Stimulated activated CD4-positive, alpha-beta T cell treated with anti-CD3 and anti-CD28 coated beads, Interleukin-1b, Interleukin-23, amount 100 ng/mL, for 4 hours (primary cell): ENCODE measurements at regions not wholly inside any gene's neighbourhood (a gene's known extent, or its start where the extent isn't known, plus 50 kb on each side); places are given as distances from the start of the nearest gene placed in this dataset.

Experiments
- DNase-seq, 2 donors: peaks; one replicate each; pipeline ENCODE4 v3.0.0-alpha.2; 2020; ENCODE audit warnings: low read depth in 2 of 2

DNA sequence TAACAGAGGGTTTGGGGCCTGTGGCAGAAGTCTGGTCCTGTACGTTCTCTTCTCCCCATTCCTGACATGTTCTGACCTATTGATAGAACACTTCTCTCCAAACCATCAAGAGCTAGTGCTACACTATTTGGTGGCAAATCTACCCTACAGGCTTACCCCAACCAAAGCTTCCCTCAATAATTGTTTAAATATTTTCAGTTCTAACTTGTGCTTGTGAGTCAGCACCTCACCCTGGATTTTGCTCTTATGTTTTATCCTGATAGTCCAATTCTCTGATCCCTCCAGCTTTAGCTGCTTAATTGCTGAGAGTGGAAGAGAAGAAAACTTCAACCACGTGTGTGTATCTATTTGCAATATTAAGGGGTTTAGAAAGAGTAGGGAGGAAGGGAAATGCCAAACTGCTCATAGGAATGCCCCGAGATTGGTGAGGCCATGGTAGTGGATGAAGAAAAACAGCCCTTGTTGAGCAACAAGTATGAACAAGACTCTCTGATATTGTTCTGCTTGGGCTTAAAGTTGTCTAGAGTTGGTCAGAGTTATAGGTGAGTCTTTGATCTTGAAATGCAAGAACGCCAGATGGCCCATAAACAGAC is 67.8 kb upstream of the PARD3B start:
- DNase-seq: no peak

DNA sequence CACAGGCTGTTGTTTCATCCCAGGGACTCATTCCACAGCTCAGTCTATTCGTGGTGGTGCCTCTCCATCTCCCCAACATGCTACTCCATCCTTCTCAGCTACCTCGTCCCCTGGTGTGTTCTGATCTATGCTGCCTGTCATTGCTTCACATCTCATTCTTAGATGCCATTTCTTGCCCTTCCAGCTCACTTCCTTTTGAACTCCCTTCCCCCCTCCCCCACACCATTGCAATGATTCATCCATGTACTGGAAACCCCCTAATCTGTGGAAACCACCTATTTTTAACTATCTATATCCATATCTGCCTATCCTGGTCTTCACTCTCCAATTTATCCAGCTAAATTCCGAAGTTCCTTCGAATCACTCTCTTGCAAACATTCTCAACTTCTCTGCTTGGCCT is 65.7 kb upstream of the PARD3B start:
- DNase-seq: no peak

DNA sequence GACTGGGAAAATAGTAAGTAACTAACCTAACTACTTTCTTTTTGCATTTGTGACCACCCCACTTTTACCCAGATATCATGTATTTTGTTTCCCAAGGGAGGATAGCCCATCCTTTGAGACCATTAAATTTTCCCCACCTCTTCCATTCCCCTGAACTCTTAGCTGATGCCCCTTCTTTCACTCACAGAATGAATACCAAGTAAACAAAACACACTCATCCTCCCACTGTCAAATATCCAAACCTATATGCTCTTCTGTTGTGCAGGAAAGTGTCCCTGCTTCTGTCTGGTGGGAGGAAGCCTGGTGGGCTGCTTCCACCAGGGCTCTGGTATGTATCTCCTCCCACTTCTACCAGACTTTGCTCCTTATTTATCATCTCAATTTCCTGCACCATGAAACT is 64.6 kb upstream of the PARD3B start:
- DNase-seq: no peak

DNA sequence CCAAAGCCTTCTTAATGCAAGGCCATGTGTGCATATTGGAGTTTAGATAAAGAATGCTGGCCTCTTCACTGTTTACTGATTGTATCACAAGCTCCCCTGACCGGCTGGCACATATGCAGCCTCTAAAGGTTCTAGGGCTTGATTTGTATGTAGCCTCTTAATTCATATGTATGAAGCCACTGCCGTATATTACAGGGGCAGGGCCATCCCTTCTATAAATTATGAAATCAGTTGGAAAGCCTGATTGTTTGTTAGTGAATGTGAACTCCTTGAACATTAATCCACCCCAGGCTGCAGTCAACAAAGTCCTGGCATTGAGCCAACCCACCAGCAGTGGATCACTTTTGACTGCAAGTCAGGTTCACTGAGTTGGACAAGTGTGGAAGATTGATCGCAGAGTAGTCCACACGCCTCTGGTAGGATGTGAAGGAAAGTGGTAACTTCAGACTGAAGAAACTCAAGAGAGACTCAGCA is 61.6 kb upstream of the PARD3B start:
- DNase-seq: no peak

DNA sequence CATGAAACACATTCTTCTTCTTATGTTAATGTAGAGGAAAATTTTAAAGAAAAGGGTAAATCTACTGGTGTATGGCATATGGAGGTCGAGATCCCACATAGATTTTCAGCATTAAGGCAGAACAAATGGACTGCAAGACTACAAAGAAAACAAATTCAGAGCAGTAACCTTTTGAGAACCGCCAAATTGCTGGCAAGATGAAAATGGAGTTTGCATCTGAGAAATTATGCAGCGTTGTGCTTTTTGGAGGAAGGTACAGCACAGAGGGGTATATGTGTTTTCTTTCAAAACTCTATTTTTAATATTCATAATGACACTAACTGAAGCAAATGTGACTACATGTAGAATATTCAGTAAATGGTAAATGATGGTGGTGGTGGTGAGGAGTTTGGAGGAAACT is 59.0 kb upstream of the PARD3B start:
- DNase-seq: no peak

DNA sequence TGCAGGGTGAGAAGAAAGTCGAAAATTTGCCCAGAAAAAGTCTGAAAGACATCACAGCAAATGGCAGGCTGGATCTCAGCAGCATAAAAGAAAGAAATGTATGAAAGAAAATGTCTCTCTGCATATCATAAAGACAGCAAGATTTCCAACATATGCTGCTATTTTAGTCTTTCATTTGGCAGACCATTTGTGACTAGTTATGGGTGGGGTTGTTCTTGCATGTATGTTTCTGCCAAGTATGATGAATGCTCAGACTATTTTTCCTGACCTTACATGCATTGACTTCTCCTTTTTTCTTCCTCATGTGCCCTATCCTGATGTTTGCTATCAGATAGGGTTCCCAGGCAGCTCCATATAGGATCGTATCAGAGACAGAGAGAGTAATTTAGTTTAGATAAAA is 58.5 kb upstream of the PARD3B start:
- no peak for DNase-seq

DNA sequence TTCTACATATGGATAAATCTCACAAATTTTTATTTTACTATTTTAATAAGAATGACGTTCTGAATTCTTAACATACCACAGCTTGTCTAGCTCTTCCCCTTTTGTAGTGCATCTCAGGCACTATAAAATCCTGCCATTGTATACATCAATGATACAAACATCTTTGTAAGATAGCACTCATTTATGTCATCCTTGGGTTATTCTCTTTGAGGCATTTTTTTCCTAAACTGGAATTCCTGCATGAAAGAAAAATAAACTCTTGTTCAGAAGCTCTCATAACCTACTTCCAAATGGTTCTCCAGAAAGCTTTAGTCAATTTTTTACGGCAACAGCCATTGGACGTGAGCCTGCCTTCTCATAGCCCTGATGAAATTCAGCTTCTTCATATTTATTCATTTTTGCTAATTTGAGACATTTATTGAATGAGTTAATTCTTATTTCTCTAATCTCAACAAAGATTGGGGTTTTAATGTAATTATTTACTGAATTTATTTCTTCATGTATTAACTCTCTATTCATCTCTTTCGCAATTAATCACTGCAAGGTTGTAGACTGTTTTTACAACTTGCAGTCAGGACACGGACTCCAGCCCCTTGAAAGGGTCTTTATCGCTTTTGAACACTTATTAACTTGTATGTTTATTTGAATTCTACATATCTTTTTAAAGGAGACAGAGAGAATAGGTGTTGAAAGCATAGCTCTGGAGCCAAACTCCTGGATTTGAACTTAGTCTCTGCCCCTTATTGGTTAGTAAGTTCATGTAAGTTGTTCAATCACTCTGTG is 57.6 kb upstream of the PARD3B start:
- no peak for DNase-seq

DNA sequence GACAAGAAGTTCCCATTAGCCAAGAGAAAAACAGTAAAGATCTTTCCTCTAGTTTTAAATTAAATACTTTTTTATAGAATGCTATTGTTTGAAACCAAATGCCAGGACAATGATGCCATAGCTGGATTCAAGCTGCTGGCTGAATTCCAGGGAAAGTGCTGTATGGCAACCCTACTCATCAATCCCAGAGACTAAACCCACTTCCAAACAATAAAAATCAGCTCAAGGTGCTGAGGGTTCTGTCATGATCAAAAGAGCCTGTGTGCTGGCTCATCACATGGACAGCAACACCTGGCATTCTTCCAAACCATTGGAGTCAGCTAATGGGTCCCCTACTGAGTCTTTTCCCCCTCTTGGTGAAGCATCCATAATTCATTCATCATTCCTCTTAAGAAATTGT is 53.7 kb upstream of the PARD3B start:
- no peak for DNase-seq

DNA sequence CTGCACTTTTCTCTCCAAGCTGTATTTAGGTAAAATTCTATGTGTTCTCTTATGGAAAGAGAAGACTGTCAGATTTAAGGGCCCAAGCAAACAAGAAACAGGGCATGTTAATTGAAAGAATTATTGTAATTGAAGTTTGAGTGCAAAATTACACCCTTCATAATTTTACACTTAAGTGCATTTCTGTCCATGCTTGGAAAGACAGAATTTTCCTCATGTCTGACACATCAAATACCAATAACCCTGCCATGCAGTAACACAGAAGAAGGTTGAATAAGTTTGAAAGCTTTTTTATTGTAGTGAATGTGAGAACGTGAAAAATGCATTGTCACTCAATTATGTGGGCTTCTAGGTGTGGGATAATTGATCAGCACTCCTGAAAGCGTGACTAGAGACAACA is 52.9 kb upstream of the PARD3B start:
- no peak for DNase-seq

DNA sequence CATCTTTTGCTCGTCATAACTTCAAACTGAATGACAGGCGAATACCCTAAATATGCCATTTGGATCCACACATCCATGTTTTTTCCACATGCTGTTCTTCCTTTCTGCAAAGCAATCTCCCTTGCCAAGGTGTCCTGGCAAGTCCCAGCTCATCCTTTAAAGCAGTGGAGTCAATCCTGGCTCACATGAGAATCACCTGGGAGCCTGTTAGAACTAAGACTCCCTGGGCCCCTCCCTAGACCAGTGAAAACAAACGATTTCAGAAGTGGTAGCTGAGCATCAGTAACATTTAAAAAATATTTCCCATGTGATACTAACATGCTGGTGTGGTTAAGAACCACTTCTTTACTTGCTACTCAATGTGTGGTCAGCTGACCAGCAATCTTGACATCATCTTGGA is 50.6 kb upstream of the PARD3B start:
- no peak for DNase-seq

DNA sequence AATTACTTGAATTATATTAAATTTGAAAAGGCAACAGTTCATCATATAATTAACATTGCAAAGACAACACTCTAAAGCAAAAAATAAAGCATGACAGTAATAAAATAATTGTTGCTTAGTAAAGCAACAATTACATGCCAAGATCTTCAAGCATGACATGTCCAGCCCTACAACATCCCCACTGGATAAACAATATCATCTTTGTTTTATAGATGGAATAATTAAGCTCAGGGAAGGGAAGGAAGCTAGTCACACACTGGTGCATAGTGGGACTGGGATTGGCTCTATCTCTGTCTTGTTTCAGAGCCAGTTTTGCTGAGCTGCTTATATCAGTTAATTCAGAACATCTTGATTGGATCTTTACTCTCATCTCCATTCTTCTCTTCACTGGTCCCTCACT is 49.9 kb upstream of the PARD3B start:
- no peak for DNase-seq
